ENCODE measurements at regions not wholly inside any gene's neighbourhood (a gene's known extent, or its start where the extent isn't known, plus 50 kb on each side); places are given as distances from the start of the nearest gene placed in this dataset.
"Not testable (repeated sequence)": the region's sequence is repeated elsewhere in the genome, so short reads cannot be mapped to it uniquely, and the experiment has no call there.

- no peaks in the 10 kb centered on the region for H3K36me3 Mint-ChIP-seq
- no peak overlapping the region for H3K4me3 Mint-ChIP-seq
- peaks cover 0 to 5% (median 4%) of the 10 kb centered on the region in 3 donors for H3K27me3 Mint-ChIP-seq
- DNase-seq (no peak), ATAC-seq (ENCODE audit: low read depth in 2 of 2) (no peak)
- H3K4me1 Mint-ChIP-seq = no peaks in the 10 kb centered on the region
- H3K27ac Mint-ChIP-seq = no peak overlapping the region
- H3K9me3 Mint-ChIP-seq = peaks cover 0 to 2% (median 0%) of the 10 kb centered on the region in 7 donors
These were observed 119.3 kb upstream of the MAN2A1 start for GRCh38 chr5:109570362-109570874.

DNA sequence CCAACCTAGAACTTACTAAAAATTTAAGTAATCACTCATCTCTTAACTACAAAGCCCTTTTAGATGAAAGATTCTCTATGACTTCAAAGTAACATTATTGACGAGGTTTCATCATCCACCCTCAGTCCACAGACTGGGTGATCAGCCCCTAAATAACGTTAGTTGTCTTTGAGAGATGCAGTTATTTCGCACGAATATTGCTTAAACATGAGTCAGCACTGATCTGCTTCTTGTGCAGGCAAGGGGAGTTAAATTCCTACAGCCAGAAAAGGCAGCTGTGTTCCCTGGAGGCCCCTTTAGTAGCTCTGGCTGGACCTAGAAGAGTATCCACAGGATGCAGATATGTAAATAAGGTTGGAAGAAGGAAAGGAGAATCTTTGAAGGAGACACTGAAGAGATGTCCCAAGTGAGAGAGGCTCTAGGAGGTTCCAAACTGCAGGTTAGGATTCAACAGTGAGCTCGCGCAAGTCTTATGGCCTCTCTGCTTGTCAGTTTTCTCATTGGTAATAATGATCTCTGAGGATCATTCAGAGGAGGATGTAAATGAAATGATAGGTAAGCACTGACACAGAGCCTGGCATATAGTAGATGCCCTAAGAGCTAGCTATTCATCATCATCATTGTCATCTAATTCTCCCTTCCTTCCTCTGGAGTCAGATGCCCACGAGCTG lies 122.2 kb upstream of the MAN2A1 start:
- Mint-ChIP-seq H3K9me3 (peaks cover 0 to 7% (median 0%) of the 10 kb centered on the region in 7 donors), H3K4me1 (no peaks in the 10 kb centered on the region), H3K4me3 (no peak overlapping the region), H3K27me3 (peaks cover 0 to 20% (median 5%) of the 10 kb centered on the region in 3 donors), H3K36me3 (no peaks in the 10 kb centered on the region), H3K27ac (no peak overlapping the region)
- ATAC-seq (ENCODE audit: low read depth in 2 of 2) = no peak
- DNase-seq = no peak

DNA sequence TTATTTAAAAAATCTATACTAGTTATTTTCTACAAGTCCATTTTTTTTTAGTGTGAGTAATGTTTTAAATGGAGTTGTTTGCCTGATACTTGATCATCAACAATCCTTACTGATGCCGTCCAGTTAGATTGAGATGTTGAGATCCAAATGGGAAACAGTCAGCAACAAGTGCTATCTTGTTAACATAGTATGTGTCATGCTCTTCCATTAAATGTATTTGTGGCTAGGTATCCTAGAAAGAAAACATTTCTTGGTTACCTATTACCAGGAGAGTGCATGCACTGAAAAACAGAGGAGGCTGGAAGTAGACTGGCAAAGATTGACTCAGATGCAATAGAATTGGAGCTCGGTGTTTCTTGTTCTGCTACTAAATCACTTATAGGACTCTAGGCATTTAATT lies 123.4 kb upstream of the MAN2A1 start:
- ATAC-seq (ENCODE audit: low read depth in 2 of 2) = no peak
- H3K4me1 Mint-ChIP-seq = no peaks in the 10 kb centered on the region
- no peak for DNase-seq
- peaks cover 0 to 7% (median 0%) of the 10 kb centered on the region in 7 donors for H3K9me3 Mint-ChIP-seq
- peaks cover 0 to 20% (median 3%) of the 10 kb centered on the region in 3 donors for H3K27me3 Mint-ChIP-seq
- no peak overlapping the region for H3K4me3 Mint-ChIP-seq
- H3K36me3 Mint-ChIP-seq = no peaks in the 10 kb centered on the region
- H3K27ac Mint-ChIP-seq = no peak overlapping the region

DNA sequence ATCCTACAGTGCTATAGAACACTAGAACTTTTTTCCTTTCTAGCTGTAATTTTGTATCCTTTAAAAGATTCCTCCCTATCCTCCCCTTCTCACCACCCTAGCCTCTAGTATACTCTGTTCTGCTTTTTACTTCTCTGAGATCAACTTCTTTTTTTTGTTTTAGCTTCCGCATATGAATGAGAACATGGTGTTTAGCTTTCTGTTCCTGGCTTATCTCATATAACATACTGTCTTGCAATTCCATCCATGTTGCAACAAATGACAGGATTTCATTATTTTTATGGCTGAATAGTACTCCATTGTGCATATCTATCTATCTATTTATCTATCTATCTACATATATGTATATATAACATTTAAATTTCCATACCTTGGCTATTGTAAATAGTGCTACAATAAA lies 126.0 kb upstream of the MAN2A1 start:
- peaks cover 0 to 7% (median 0%) of the 10 kb centered on the region in 7 donors for H3K9me3 Mint-ChIP-seq
- DNase-seq = no peak
- H3K4me3 Mint-ChIP-seq = no peak overlapping the region
- peaks cover 0 to 29% (median 4%) of the 10 kb centered on the region in 3 donors for H3K27me3 Mint-ChIP-seq
- H3K36me3 Mint-ChIP-seq = no peaks in the 10 kb centered on the region
- ATAC-seq (ENCODE audit: low read depth in 2 of 2) = no peak
- peak overlapping the region in 1 of 6 donors; percentile 2 for H3K27ac Mint-ChIP-seq
- H3K4me1 Mint-ChIP-seq = no peaks in the 10 kb centered on the region

- no peak overlapping the region for H3K4me3 Mint-ChIP-seq
- peaks cover 0 to 35% (median 4%) of the 10 kb centered on the region in 3 donors for H3K27me3 Mint-ChIP-seq
- H3K9me3 Mint-ChIP-seq = peaks cover 0 to 7% (median 0%) of the 10 kb centered on the region in 7 donors
- no peak for DNase-seq
- no peak for ATAC-seq (ENCODE audit: low read depth in 2 of 2)
- H3K36me3 Mint-ChIP-seq = no peaks in the 10 kb centered on the region
- H3K27ac Mint-ChIP-seq = no peak overlapping the region
- no peaks in the 10 kb centered on the region for H3K4me1 Mint-ChIP-seq
These were observed 126.5 kb upstream of the MAN2A1 start for GRCh38 chr5:109563189-109563588.

DNA sequence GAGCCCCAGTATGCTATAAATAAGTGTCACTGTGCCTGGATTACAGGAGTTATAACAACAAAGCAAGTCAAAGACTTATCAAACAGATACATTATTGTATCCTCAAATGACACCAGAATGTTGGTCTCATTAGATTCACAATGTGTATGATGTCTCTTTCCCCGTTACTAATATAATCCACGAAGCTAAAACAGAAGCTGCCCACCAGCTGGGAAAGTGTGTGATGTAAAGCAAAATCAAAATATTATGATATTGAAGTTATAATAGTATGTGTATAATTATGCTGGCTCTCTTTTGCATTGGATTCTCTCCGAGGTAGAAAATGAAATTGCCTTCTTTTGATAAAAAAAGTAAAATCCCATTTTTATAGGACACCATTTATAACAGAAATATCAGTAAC lies 127.3 kb upstream of the MAN2A1 start:
- no peak overlapping the region for H3K4me3 Mint-ChIP-seq

DNA sequence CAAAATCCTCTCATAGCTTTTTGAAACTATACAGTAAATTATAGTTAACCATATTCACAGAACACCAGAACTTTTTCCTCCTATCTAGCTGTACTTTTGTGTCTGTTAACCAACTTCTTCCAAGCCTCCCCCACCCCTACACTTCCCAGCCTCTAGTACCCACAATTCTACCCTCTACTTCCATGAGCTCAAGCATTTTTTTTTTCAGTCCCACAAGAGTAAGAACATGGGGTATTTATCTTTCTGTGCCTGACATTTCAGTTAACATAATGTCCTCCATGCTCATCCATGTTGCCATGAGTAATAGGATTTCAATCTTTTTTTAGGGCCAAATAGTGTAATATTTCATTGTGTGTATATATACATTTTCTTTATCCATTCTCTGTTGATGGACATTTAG lies 128.3 kb upstream of the MAN2A1 start:
- Mint-ChIP-seq H3K4me3 (no peak overlapping the region), H3K27ac (no peak overlapping the region), H3K27me3 (peaks cover 0 to 45% (median 4%) of the 10 kb centered on the region in 3 donors), H3K36me3 (no peaks in the 10 kb centered on the region), H3K9me3 (peaks cover 0 to 7% (median 0%) of the 10 kb centered on the region in 7 donors), H3K4me1 (no peaks in the 10 kb centered on the region)
- DNase-seq = no peak
- no peak for ATAC-seq (ENCODE audit: low read depth in 2 of 2)

More for the DNA sequence above, 127.3 kb upstream of the MAN2A1 start:
- Mint-ChIP-seq H3K27ac (no peak overlapping the region), H3K27me3 (peaks cover 0 to 42% (median 4%) of the 10 kb centered on the region in 3 donors), H3K4me1 (no peaks in the 10 kb centered on the region), H3K9me3 (peaks cover 0 to 7% (median 0%) of the 10 kb centered on the region in 7 donors), H3K36me3 (no peaks in the 10 kb centered on the region)
- ATAC-seq (ENCODE audit: low read depth in 2 of 2) (no peak), DNase-seq (no peak)

GRCh38 chr5:109560554-109560953 lies 129.2 kb upstream of the MAN2A1 start:
- Mint-ChIP-seq H3K4me1 (no peaks in the 10 kb centered on the region), H3K9me3 (peaks cover 0 to 6% (median 0%) of the 10 kb centered on the region in 7 donors), H3K27me3 (peaks cover 0 to 43% (median 4%) of the 10 kb centered on the region in 3 donors), H3K27ac (peak overlapping the region in 1 of 6 donors; percentile 12), H3K4me3 (no peak overlapping the region), H3K36me3 (no peaks in the 10 kb centered on the region)
- DNase-seq = no peak
- ATAC-seq (ENCODE audit: low read depth in 2 of 2) = no peak

DNA sequence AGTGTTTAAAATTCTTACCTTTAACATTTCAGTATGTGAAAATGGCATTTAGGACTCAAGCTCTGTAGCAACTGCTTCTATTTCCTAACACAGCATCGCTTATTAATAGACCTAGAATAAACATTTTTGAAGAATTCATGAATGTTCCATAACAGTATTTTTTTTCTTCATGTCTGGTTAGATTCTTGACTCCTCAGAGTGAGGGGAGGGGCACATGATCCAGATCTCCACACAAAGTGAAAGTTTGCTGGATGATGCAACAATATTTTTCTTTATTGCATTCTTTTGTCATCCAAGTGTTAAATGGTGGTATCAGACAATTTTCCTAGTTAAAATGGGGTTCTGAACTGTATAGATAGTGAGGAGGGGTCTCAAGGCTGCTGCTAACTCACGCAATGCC lies 130.8 kb upstream of the MAN2A1 start:
- ATAC-seq (ENCODE audit: low read depth in 2 of 2) = no peak
- H3K27me3 Mint-ChIP-seq = peaks cover 0 to 30% (median 4%) of the 10 kb centered on the region in 3 donors
- H3K9me3 Mint-ChIP-seq = peaks cover 1 to 4% (median 3%) of the 10 kb centered on the region in 7 donors
- peaks cover 0 to 1% of the 10 kb centered on the region in 2 donors for H3K36me3 Mint-ChIP-seq
- DNase-seq = no peak
- no peak overlapping the region for H3K4me3 Mint-ChIP-seq
- H3K27ac Mint-ChIP-seq = no peak overlapping the region
- no peaks in the 10 kb centered on the region for H3K4me1 Mint-ChIP-seq

DNA sequence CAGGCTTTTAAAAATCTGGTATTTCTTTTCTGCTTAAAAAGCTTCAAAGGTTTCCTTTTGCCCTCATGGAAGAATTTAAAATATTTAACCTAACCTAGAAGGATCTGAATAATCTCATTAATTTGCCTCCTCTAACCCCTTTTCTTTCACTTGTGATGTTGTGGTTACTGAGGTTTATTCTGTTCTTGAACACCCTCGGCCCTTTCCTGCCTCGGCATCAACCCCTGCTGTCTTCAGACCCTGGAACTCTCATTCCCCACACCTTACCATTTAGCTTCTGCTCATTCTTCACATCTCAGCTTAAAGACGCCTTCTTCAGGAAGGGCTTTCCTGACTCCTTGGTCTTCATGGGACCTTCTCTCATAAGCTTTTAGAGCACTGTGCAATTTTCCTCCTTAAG lies 131.4 kb upstream of the MAN2A1 start:
- H3K4me3 Mint-ChIP-seq = no peak overlapping the region
- H3K9me3 Mint-ChIP-seq = peaks cover 6 to 9% (median 7%) of the 10 kb centered on the region in 7 donors
- DNase-seq = no peak
- H3K27ac Mint-ChIP-seq = no peak overlapping the region
- no peaks in the 10 kb centered on the region for H3K4me1 Mint-ChIP-seq
- no peak for ATAC-seq (ENCODE audit: low read depth in 2 of 2)
- H3K36me3 Mint-ChIP-seq = peaks cover 0 to 7% of the 10 kb centered on the region in 2 donors
- H3K27me3 Mint-ChIP-seq = peaks cover 0 to 26% (median 4%) of the 10 kb centered on the region in 3 donors

DNA sequence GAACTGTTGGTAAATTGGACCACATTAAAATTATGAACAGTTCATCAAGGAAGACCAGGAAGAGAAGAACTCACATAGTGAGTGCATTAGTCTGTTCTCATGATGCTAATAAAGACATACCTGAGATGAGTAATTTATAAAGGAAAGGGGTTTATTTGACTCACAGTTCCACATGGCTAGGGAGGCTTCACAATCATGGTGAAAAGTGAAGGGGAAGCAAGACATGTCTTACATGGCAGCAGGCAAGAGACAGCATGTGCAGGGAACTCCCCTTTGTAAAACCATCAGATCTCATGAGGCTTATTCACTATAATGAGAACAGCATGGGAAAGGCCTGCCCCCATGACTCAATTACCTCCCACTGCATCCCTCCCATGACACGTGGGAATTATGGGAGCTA lies 135.9 kb upstream of the MAN2A1 start:
- peaks cover 5 to 17% of the 10 kb centered on the region in 2 donors for H3K36me3 Mint-ChIP-seq
- H3K27ac Mint-ChIP-seq = no peak overlapping the region
- no peak for ATAC-seq (ENCODE audit: low read depth in 2 of 2)
- H3K4me1 Mint-ChIP-seq = no peaks in the 10 kb centered on the region
- H3K27me3 Mint-ChIP-seq = peaks cover 0 to 17% (median 6%) of the 10 kb centered on the region in 3 donors
- no peak overlapping the region for H3K4me3 Mint-ChIP-seq
- no peak for DNase-seq
- H3K9me3 Mint-ChIP-seq = peaks cover 12 to 29% (median 18%) of the 10 kb centered on the region in 7 donors

DNA sequence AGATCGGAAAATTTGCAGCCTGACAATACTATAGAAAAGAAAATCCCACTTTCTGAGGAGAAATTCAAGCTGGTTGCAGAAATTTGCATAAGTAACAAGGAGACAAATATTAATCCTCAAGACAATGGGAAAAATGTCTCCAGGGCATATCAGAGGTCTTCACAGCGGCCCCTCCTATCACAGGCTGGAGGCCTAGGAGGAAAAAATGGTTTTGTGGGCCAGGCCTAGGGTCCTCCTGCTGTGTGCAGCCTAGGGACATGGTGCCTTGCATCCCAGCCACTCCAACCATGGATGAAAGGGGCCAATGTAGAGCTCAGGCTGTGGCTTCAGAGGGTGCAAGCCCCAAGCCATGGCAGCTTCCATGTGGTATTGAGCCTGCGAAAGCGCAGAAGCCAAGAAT lies 138.5 kb upstream of the MAN2A1 start:
- H3K9me3 Mint-ChIP-seq = peaks cover 12 to 29% (median 18%) of the 10 kb centered on the region in 7 donors
- ATAC-seq (ENCODE audit: low read depth in 2 of 2); H3K27ac Mint-ChIP-seq; DNase-seq; H3K4me1 Mint-ChIP-seq; H3K27me3 Mint-ChIP-seq; H3K4me3 Mint-ChIP-seq: not testable (repeated sequence)
- H3K36me3 Mint-ChIP-seq = peaks cover 5 to 17% of the 10 kb centered on the region in 2 donors

- H3K27ac Mint-ChIP-seq = no peak overlapping the region
- DNase-seq (no peak), ATAC-seq (ENCODE audit: low read depth in 2 of 2) (no peak)
- peaks cover 5 to 17% of the 10 kb centered on the region in 2 donors for H3K36me3 Mint-ChIP-seq
- H3K4me1 Mint-ChIP-seq = no peaks in the 10 kb centered on the region
- peaks cover 12 to 29% (median 18%) of the 10 kb centered on the region in 7 donors for H3K9me3 Mint-ChIP-seq
- H3K4me3 Mint-ChIP-seq = no peak overlapping the region
- H3K27me3 Mint-ChIP-seq = peaks cover 0 to 6% (median under 1%) of the 10 kb centered on the region in 3 donors
These were observed 139.7 kb upstream of the MAN2A1 start for GRCh38 chr5:109550077-109550476.

DNA sequence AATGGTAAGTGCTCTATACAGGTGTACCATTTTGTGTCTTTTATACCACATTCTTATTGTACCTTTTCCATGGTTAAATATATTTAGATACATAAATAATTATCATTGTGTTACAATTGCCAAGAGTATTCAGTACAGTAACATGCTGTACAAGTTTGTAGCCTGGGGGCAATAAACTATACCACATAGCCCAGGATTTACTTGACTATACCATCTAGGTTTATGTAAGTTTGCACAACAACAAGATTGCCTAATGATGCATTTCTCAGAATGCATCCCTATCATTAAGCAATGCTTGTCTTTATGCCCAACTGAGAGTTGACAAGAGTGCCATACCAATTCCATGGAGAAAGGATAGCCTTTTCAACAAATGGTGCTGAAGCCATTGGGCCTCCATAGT lies 136.7 kb upstream of the PJA2 start:
- H3K27ac Mint-ChIP-seq = no peak overlapping the region
- no peak for ATAC-seq (ENCODE audit: low read depth in 2 of 2)
- peaks cover 0 to 16% (median 10%) of the 10 kb centered on the region in 7 donors for H3K9me3 Mint-ChIP-seq
- H3K27me3 Mint-ChIP-seq = peaks cover 0 to 12% (median 6%) of the 10 kb centered on the region in 3 donors
- DNase-seq = no peak
- no peak overlapping the region for H3K4me3 Mint-ChIP-seq
- H3K4me1 Mint-ChIP-seq = no peaks in the 10 kb centered on the region
- peaks cover 5 to 7% of the 10 kb centered on the region in 2 donors for H3K36me3 Mint-ChIP-seq
